Epithelial cell of prostate (primary cell): ENCODE measurements at regions not wholly inside any gene's neighbourhood (a gene's known extent, or its start where the extent isn't known, plus 50 kb on each side); places are given as distances from the start of the nearest gene placed in this dataset.
"Not testable (repeated sequence)": the region's sequence is repeated elsewhere in the genome, so short reads cannot be mapped to it uniquely, and the experiment has no call there.

Experiments
- DNase-seq: peaks from one replicate; pipeline ENCODE4 v3.0.0-alpha.2; 2011; ENCODE audit warnings: low read depth, low spot score
- H3K27ac ChIP-seq: fragments of 450-650 bp; 2 replicates; pipeline ENCODE4 v1.5.1; 2017; ENCODE audit warnings: mild to moderate bottlenecking

- no peak for DNase-seq
Measured at GRCh38 chr4:85018983-85019382, 52.5 kb upstream of the WDFY3 start.

GRCh38 chr4:85019411-85019810 lies 52.9 kb upstream of the WDFY3 start:
- no peak for DNase-seq
- no peak overlapping the region for H3K27ac ChIP-seq

More at GRCh38 chr4:85018983-85019382, 52.5 kb upstream of the WDFY3 start:
- no peak overlapping the region for H3K27ac ChIP-seq

- DNase-seq, result no peak
- H3K27ac ChIP-seq, result no peak overlapping the region
Measured at GRCh38 chr4:85024671-85025070, 58.2 kb upstream of the WDFY3 start.

DNA sequence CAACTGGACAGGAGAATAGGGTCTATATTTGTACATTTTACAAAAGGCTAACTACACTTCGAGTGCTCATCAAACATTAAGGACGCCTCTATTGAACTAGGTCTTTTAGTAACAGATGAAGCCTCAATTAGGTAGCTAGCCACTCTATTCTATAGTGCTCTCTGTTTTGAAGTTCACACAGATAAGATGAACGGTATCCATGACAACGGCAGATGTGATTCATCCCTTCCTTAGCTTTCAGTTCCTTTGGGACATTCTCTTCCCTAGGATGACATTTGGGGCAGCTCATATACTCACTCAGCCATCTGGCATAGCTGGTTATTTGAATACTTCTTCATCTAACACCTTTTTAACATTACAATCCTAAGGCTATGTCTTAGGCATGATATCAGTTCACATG lies 62.4 kb upstream of the WDFY3 start:
- DNase-seq, result no peak

GRCh38 chr4:85029453-85029852 lies 63.0 kb upstream of the WDFY3 start:
- no peak for DNase-seq
- H3K27ac ChIP-seq, result no peak overlapping the region

More for the DNA sequence above, 62.4 kb upstream of the WDFY3 start:
- no peak overlapping the region for H3K27ac ChIP-seq

DNA sequence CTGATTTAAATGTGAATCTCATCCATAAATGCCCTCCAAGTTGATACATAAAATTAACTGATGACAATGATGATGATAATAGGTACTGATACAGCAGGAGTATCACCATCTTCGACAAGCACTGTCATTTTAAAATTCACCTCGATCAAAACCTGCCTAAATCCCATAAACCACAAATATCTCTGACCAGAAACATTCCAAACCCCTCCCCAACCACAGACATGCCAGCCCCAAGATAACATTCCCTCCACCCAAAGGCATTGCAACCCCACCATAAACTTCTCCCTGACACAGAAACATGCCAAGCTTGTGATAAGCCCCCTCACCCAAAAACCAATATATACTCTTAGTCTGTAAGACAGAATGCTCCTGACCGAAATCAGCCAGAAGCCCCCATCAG lies 63.7 kb upstream of the WDFY3 start:
- DNase-seq, result no peak
- H3K27ac ChIP-seq, result no peak overlapping the region

- not testable (repeated sequence) for H3K27ac ChIP-seq, DNase-seq
Measured at GRCh38 chr4:85033838-85034237, 67.3 kb upstream of the WDFY3 start.

DNA sequence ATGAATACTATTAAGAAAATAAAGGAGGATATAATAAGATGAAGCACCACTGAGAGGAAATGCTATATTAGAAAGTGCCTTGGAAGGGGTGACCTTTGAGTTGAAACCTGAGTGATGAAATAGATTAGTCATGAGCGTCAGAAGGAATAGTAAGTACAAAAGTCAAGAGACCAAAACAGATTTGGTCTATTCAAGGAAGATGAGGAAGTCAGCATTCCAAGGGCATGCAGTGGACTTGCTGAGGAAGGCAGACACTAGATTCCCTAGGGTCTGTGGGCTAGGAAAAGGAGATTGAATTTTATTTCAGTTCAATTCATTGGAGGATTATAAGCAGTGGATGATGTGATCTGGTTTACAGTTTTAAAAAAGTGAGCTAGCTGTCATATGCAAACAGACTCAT lies 73.0 kb upstream of the WDFY3 start:
- DNase-seq, result peak; percentile 2
- H3K27ac ChIP-seq, result peak overlapping the region; percentile 43

- DNase-seq, result peak; percentile 5
- not testable (repeated sequence) for H3K27ac ChIP-seq
Measured at GRCh38 chr4:85043812-85044496, 77.5 kb upstream of the WDFY3 start.

DNA sequence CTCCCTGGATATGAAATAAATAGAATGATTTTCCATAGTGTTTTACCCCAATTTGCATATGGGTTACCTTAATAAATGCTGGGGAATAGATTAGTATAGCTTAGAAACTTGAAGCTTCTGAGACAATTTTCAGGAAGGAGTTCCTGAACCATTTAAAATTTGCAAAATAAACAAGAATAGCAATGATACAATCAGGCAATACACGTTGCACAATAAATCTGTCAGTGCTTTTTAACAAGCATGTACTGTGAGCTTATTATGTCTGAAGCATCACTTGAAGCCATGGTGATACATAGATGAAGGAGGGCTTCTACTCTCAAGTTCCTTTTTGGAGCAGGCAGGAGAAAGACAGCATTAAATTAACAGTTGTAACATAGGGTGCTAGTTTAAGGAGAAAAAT lies 84.2 kb upstream of the WDFY3 start:
- no peak for DNase-seq

DNA sequence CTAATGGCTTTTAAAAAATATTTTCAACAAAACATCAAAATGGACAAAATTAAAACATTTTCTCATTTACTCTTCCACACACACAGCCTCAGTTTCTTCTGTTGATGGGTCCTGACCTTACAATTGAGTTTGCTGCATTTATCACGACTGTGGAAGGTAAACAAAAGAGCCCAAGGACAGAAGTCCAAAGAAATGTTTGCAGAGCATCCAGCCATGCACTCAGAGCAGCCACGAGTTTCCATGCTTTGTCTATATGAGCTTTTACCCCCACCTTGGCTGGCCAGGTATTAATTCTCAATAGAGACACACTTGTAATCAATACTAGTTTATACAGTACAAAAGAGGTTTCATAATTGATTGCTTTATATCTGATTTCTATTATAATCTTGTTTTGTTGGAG lies 85.0 kb upstream of the WDFY3 start:
- DNase-seq, result no peak
- no peak overlapping the region for H3K27ac ChIP-seq

More for the DNA sequence above, 84.2 kb upstream of the WDFY3 start:
- H3K27ac ChIP-seq, result no peak overlapping the region

DNA sequence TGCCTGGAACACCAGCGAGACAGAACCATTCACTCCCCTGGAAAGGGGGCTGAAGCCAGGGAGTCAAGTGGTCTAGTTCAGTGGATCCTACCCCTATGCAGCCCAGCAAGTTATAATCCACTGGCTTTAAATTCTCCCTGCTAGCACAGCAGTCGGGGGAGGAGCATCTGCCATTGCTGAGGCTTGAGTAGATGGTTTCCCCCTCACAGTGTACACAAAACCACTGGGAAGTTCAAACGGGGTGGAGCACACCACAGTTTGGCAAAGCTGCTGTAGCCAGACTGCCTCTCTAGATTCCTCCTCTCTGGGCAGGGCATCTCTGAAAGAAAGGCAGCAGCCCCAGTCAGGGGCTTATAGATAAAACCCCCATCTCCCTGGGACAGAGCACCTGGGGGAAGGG lies 88.4 kb upstream of the WDFY3 start:
- not testable (repeated sequence) for DNase-seq, H3K27ac ChIP-seq

DNA sequence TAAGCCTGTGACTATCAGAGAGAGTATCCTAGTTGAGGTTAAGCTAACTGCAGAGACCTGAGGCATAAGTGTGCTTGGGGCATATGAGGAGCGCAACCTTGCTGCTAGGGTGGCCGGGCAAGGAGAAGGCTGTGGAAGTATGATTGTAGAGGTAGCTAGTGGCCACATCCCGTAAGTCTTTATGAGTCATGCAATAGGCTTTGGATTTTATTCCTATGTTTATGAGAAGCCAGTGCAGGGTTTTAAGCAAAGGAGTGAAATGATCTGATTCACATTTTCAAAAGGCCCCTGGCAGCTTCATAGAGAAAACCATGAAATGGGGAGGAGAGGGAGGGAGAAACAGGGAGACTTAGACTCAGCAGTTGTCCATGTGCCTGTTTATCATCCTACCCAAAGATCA lies 92.1 kb upstream of the WDFY3 start:
- H3K27ac ChIP-seq, result no peak overlapping the region
- no peak for DNase-seq

DNA sequence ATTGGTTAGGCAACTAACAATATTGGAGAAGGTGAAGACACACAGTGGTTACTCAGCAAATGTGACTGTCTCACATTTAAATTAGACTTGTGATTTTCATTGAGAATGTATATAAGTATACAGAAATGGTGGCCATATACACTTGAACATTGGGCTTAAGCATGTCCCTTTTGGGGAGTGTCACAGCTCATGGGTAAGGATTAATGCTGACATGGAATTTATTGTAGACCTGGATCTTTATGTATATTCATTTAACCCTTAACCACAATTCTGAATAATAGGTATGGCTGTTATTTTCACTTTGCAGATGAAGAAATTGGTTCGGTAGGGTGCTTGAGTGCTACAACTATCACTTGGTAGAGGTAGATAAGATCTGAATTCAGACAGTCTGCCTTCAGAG lies 95.5 kb upstream of the WDFY3 start:
- H3K27ac ChIP-seq, result no peak overlapping the region
- no peak for DNase-seq

GRCh38 chr4:85062466-85062865 lies 96.0 kb upstream of the WDFY3 start:
- no peak overlapping the region for H3K27ac ChIP-seq
- DNase-seq, result no peak

DNA sequence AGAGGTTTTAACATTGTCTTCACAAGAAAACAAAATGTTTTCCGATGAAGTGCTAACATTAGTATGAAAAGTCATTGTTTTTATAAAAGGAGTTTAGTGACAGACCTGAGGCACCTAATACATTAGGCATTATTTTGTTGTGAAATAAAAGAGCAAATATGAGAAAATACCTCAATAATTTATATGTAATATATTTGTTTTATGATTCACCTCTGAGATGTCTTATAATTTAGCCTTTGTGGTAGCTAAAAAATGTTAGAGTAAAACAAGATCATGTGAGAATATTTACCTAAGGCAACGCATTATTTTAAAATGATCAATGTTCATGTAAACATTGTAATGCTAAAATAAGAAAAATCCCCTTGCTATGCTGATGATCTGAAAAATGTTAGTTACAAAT lies 100.9 kb upstream of the WDFY3 start:
- DNase-seq, result no peak
- H3K27ac ChIP-seq, result no peak overlapping the region

GRCh38 chr4:85078016-85078415 lies 111.5 kb upstream of the WDFY3 start:
- no peak for DNase-seq
- no peak overlapping the region for H3K27ac ChIP-seq

GRCh38 chr4:85081196-85081595 lies 114.7 kb upstream of the WDFY3 start:
- DNase-seq, result no peak
- H3K27ac ChIP-seq, result no peak overlapping the region

GRCh38 chr4:85084371-85085094 lies 118.0 kb upstream of the WDFY3 start:
- peak; percentile 8 for DNase-seq
- no peak overlapping the region for H3K27ac ChIP-seq

DNA sequence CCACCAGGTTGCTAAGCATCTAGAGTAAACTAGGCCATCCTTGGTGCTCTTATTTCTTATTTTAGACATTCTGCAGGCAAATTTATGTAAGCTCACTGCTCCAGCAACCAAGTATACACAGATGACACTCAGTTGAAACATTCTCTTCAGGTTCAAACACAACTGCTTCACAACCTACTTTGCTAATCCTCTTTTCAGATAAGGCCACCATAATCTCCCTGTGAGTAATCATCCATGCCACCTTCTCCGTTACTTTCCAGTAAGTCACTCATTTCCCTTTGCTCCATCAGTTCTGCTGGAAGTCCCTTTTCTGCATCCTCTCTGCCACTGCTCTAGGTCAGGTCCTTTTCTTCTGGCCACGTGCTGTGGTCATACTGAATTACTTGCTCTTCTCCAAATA lies 120.2 kb upstream of the WDFY3 start:
- no peak for DNase-seq
- H3K27ac ChIP-seq, result no peak overlapping the region

DNA sequence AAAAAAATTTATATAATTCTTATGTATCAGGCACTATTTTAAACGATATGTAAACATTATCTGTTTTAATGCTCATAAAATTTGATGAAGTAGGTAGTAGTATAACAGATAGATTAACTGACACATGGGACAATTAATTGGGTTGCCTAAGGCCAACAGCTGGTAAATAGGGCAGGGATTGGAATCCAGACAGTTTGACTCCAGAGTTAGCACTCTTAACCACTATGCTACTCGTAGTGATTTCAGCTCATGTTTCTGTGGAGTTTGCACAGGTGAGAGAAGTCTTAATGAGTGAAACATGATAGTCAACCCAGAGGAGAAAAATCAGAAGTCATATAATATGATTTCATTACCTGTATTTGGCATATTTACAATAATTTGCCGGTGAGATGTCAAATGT lies 126.0 kb upstream of the WDFY3 start:
- no peak overlapping the region for H3K27ac ChIP-seq
- no peak for DNase-seq

GRCh38 chr4:85092943-85093342 lies 126.5 kb upstream of the WDFY3 start:
- no peak for DNase-seq
- H3K27ac ChIP-seq, result no peak overlapping the region
